ENCODE measurements at regions not wholly inside any gene's neighbourhood (a gene's known extent, or its start where the extent isn't known, plus 50 kb on each side); places are given as distances from the start of the nearest gene placed in this dataset.
A peak's percentile ranks its signal among the peaks of the same experiment; 100 is the strongest.

- no peak for DNase-seq (ENCODE audit: low read depth)
These were observed 103.4 kb upstream of the ITGA6 start for GRCh38 chr2:172323861-172324597.

- no peak for DNase-seq (ENCODE audit: low read depth)
These were observed 101.2 kb upstream of the ITGA6 start for GRCh38 chr2:172326211-172326509.

GRCh38 chr2:172328103-172328841, 99.1 kb upstream of the ITGA6 start:
- DNase-seq (ENCODE audit: low read depth): no peak

GRCh38 chr2:172329416-172329773, 98.0 kb upstream of the ITGA6 start:
- no peak for DNase-seq (ENCODE audit: low read depth)

- DNase-seq (ENCODE audit: low read depth): peak; percentile 14
These were observed 97.4 kb upstream of the ITGA6 start for GRCh38 chr2:172329774-172330671.

GRCh38 chr2:172332507-172332906, 94.9 kb upstream of the ITGA6 start:
- DNase-seq (ENCODE audit: low read depth): no peak

- DNase-seq (ENCODE audit: low read depth): no peak
These were observed 94.0 kb upstream of the ITGA6 start for GRCh38 chr2:172333235-172333977.

- DNase-seq (ENCODE audit: low read depth): no peak
These were observed 93.4 kb upstream of the ITGA6 start for GRCh38 chr2:172333978-172334330.

GRCh38 chr2:172334988-172335387, 92.4 kb upstream of the ITGA6 start:
- no peak for DNase-seq (ENCODE audit: low read depth)

- DNase-seq (ENCODE audit: low read depth): no peak
These were observed 91.7 kb upstream of the ITGA6 start for GRCh38 chr2:172335736-172336135.

GRCh38 chr2:172336681-172337080, 90.7 kb upstream of the ITGA6 start:
- DNase-seq (ENCODE audit: low read depth): peak; percentile 9

- peak; percentile 45 for DNase-seq (ENCODE audit: low read depth)
These were observed 87.9 kb upstream of the ITGA6 start for GRCh38 chr2:172339371-172340010.

GRCh38 chr2:172340394-172340793, 87.0 kb upstream of the ITGA6 start:
- peak; percentile 19 for DNase-seq (ENCODE audit: low read depth)

GRCh38 chr2:172342078-172342477, 85.3 kb upstream of the ITGA6 start:
- DNase-seq (ENCODE audit: low read depth): no peak

GRCh38 chr2:172342611-172343010, 84.8 kb upstream of the ITGA6 start:
- DNase-seq (ENCODE audit: low read depth): no peak

- no peak for DNase-seq (ENCODE audit: low read depth)
These were observed 83.2 kb upstream of the ITGA6 start for GRCh38 chr2:172344159-172344558.

GRCh38 chr2:172345956-172346555, 81.3 kb upstream of the ITGA6 start:
- no peak for DNase-seq (ENCODE audit: low read depth)

GRCh38 chr2:172348555-172349288, 78.7 kb upstream of the ITGA6 start:
- DNase-seq (ENCODE audit: low read depth): peak; percentile 11

- no peak for DNase-seq (ENCODE audit: low read depth)
These were observed 76.4 kb upstream of the ITGA6 start for GRCh38 chr2:172350839-172351479.

GRCh38 chr2:172351586-172351985, 75.8 kb upstream of the ITGA6 start:
- no peak for DNase-seq (ENCODE audit: low read depth)
